Breast epithelium (tissue), 4 donors: ENCODE measurements at regions not wholly inside any gene's neighbourhood (a gene's known extent, or its start where the extent isn't known, plus 50 kb on each side); places are given as distances from the start of the nearest gene placed in this dataset.
"Not testable (repeated sequence)": the region's sequence is repeated elsewhere in the genome, so short reads cannot be mapped to it uniquely, and the experiment has no call there.

ENCODE experiments used
- DNase-seq, 2 donors: peaks; one replicate each; pipeline ENCODE4 v3.0.0-alpha.2; 2019; ENCODE audit warnings: low spot score in 2 of 2
- H3K27ac ChIP-seq, 2 donors: fragments of 200-600 bp; sonication (generic) in 1 of 2; one replicate each; pipeline ENCODE4 v1.5.1; 2016 to 2019; ENCODE audit warnings: mild to moderate bottlenecking in 1 of 2
- H3K27me3 ChIP-seq, 2 donors: fragments of 200-600 bp; sonication (generic) in 1 of 2; one replicate each; pipeline versions ENCODE4 v1.5.1 to v1.6.0; 2017 to 2019; ENCODE audit warnings: control low read depth in 1 of 2, mild to moderate bottlenecking in 1 of 2
- H3K36me3 ChIP-seq: fragments of 200-600 bp; one replicate; pipeline ENCODE4 v1.5.1; 2019
- H3K4me1 ChIP-seq, 2 donors: fragments of 200-600 bp; sonication (generic); one replicate each; pipeline ENCODE4 v1.5.1; 2016 to 2019; ENCODE audit warnings: control low read depth in 1 of 2
- H3K4me3 ChIP-seq, 3 donors: fragments of 200-600 bp; sonication (generic); 1 replicate in 2 of 3; 2 replicates in 1 of 3; pipeline ENCODE4 v1.5.1; 2016 to 2019; ENCODE audit warnings: mild to moderate bottlenecking in 3 of 3, moderate library complexity in 2 of 3
- H3K9me3 ChIP-seq, 2 donors: fragments of 200-600 bp; sonication (generic) in 1 of 2; one replicate each; pipeline ENCODE4 v1.5.1; 2016 to 2019; ENCODE audit warnings: control low read depth in 1 of 2
- CTCF ChIP-seq, 3 donors: fragments of 450-650 bp; IDR thresholded peaks; one replicate each; pipeline ENCODE4 v1.5.1; 2016 to 2017; ENCODE audit warnings: antibody characterized with exemption in 3 of 3, mild to moderate bottlenecking in 3 of 3, moderate library complexity in 3 of 3
- POLR2A ChIP-seq: fragments of 450-650 bp; IDR thresholded peaks from one replicate; pipeline ENCODE4 v1.6.1; 2016; ENCODE audit warnings: antibody characterized with exemption, mild to moderate bottlenecking, moderate library complexity
- POLR2AphosphoS5 ChIP-seq, 3 donors: sonication (generic); formaldehyde crosslinking; IDR thresholded peaks; one replicate each; pipeline ENCODE4 v1.6.1; 2017; ENCODE audit warnings: antibody characterized with exemption in 3 of 3
- intact Hi-C: fragments of 100-400 bp; cut with DNase I; formaldehyde crosslinking; loops from one replicate; pipeline ENCODE4 v1.15.1; 2023; ENCODE audit warnings: low total_unique reads

DNA sequence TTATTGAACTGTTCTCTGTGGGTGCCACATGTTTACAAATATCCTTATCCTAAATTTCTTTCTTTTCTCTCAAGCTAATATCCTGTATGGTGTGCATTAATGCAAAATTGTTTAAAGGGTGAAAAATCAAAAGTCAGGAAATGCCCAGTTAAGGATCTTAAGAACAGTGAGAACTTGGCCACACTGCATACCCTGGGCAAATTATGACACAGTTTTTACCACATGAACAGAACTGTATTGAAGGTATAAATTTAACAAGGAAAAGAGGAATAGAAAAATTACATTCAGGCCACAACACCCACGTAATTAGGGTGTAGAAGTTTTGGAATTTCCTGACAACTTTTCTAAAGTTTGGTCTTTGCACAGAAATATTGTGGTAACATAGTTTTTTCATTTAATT is 94.4 kb upstream of the HCCS start:
- TF ChIP-seq POLR2A (no peak), CTCF (IDR thresholded peaks at IDR 0.05) (no peak), POLR2AphosphoS5 (IDR thresholded peaks at IDR 0.05) (no peak)
- Histone ChIP-seq H3K4me1 (no peaks in the 10 kb centered on the region), H3K9me3 (no peaks in the 10 kb centered on the region), H3K27ac (no peak overlapping the region), H3K36me3 (no peaks in the 10 kb centered on the region), H3K4me3 (no peak overlapping the region), H3K27me3 (no peaks in the 10 kb centered on the region)
- DNase-seq = no peak
- intact Hi-C loops = no loop called here

DNA sequence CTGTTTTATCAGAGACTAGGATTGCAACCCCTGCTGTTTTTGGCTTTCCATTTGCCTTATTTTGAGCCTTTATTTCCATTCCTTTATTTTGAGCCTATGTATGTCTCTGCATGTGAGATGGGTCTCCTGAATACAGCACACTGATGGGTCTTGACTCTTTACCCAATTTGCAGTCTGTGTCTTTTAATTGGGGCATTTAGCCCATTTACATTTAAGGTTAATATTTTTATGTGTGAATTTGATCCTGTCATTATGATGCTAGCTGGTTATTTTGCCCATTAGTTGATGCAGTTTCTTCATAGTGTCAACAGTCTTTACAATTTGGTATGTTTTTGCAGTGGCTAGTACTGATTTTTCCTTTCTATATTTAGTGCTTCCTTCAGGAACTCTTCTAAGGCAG is 88.5 kb upstream of the HCCS start:
- H3K4me1 ChIP-seq, H3K4me3 ChIP-seq, H3K36me3 ChIP-seq, H3K27me3 ChIP-seq, DNase-seq, intact Hi-C loops, H3K27ac ChIP-seq: not testable (repeated sequence)
- H3K9me3 ChIP-seq = peaks cover 5 to 42% of the 10 kb centered on the region in 2 donors

DNA sequence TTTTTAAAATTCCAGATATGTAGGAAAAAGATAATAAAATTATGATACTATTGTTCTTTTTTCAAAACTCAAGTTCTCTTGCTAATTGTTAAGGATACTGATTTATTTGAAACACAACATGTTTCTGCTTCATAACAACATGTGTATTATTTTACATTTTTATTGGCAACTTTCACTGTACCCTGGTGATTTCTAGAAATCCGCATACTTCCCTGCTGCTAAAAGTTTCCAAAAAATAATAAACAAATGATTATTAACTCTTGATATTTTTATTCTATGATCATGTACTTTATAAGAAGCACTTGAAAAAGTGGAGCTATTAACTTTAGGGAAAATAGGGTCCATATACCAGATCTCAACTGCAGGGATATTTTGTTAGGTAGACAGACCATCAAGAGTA is 71.2 kb upstream of the HCCS start:
- Histone ChIP-seq H3K27ac (no peak overlapping the region), H3K4me1 (no peaks in the 10 kb centered on the region), H3K36me3 (no peaks in the 10 kb centered on the region), H3K9me3 (peaks cover 0 to 5% of the 10 kb centered on the region in 2 donors), H3K4me3 (no peak overlapping the region), H3K27me3 (no peaks in the 10 kb centered on the region)
- no peak for DNase-seq
- TF ChIP-seq CTCF (IDR thresholded peaks at IDR 0.05) (no peak), POLR2A (no peak), POLR2AphosphoS5 (IDR thresholded peaks at IDR 0.05) (no peak)
- intact Hi-C loops = no loop called here

DNA sequence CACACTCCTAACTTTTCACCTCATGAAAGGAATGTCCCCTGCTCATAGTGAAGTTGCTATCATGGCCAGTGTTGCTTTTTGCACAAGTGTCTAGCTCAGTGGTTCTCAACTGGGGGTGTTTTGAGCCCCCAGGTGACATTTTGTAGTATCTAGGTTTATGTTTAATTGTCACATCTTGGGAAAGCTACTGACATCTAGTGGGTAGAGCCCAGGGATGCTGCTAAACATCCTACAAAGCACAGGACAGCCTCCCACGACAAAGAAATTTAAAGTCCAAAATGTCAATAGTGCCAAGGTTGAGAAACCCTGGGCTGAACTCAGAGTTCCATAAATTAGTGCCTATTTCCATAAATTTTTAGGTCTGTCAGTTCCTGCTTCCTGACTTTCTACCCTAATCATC is 70.7 kb upstream of the HCCS start:
- no peak for DNase-seq
- Histone ChIP-seq H3K4me3 (no peak overlapping the region), H3K4me1 (no peaks in the 10 kb centered on the region), H3K27me3 (no peaks in the 10 kb centered on the region), H3K9me3 (peaks cover 0 to 10% of the 10 kb centered on the region in 2 donors), H3K27ac (no peak overlapping the region), H3K36me3 (no peaks in the 10 kb centered on the region)
- intact Hi-C loops = no loop called here
- TF ChIP-seq POLR2AphosphoS5 (IDR thresholded peaks at IDR 0.05) = no peak
- TF ChIP-seq CTCF (IDR thresholded peaks at IDR 0.05) = no peak
- TF ChIP-seq POLR2A = no peak

- Histone ChIP-seq H3K4me3 (no peak overlapping the region), H3K27ac (no peak overlapping the region), H3K9me3 (peaks cover 0 to 13% of the 10 kb centered on the region in 2 donors), H3K36me3 (no peaks in the 10 kb centered on the region), H3K4me1 (no peaks in the 10 kb centered on the region), H3K27me3 (no peaks in the 10 kb centered on the region)
- intact Hi-C loops = no loop called here
- no peak for DNase-seq
- no peak for TF ChIP-seq POLR2A
- TF ChIP-seq POLR2AphosphoS5 (IDR thresholded peaks at IDR 0.05) = no peak
- no peak for TF ChIP-seq CTCF (IDR thresholded peaks at IDR 0.05)
Measured at GRCh38 chrX:11040996-11041395, 70.1 kb upstream of the HCCS start.

GRCh38 chrX:11050013-11050412 is 61.1 kb upstream of the HCCS start:
- intact Hi-C loops = no loop called here
- DNase-seq = no peak
- Histone ChIP-seq H3K27ac (no peak overlapping the region), H3K4me1 (no peaks in the 10 kb centered on the region), H3K27me3 (no peaks in the 10 kb centered on the region), H3K36me3 (no peaks in the 10 kb centered on the region), H3K4me3 (no peak overlapping the region), H3K9me3 (peaks cover 0 to 8% of the 10 kb centered on the region in 2 donors)
- TF ChIP-seq POLR2A (no peak), POLR2AphosphoS5 (IDR thresholded peaks at IDR 0.05) (no peak), CTCF (IDR thresholded peaks at IDR 0.05) (no peak)
